SK-N-MC (cell line): ENCODE measurements at regions not wholly inside any gene's neighbourhood (a gene's known extent, or its start where the extent isn't known, plus 50 kb on each side); places are given as distances from the start of the nearest gene placed in this dataset.
A peak's percentile ranks its signal among the peaks of the same experiment; 100 is the strongest.

ENCODE experiments used
- DNase-seq: peaks from one replicate; pipeline ENCODE4 v3.0.0-alpha.2; 2011; ENCODE audit warnings: low read depth, low spot score
- H3K27ac ChIP-seq: fragments of 200-600 bp; sonication (generic); 2 replicates; pipeline ENCODE4 v1.5.1; 2016; ENCODE audit warnings: mixed run types
- H3K36me3 ChIP-seq: fragments of 200-600 bp; sonication (generic); 2 replicates; pipeline ENCODE4 v1.6.1; 2017; ENCODE audit warnings: antibody characterized with exemption, low read length, mixed read lengths; ENCODE audit not compliant: insufficient read depth
- H3K4me3 ChIP-seq: fragments of 200-600 bp; sonication (generic); 2 replicates; pipeline ENCODE4 v1.5.1; 2016
- H3K9ac ChIP-seq: fragments of 200-600 bp; sonication (generic); 2 replicates; pipeline ENCODE4 v1.8.0; 2017; ENCODE audit warnings: mixed run types, mixed read lengths; ENCODE audit not compliant: insufficient read length
- H3K9me3 ChIP-seq: fragments of 200-600 bp; sonication (generic); 2 replicates; pipeline ENCODE4 v1.6.1; 2017; ENCODE audit warnings: low read depth, mild to moderate bottlenecking, antibody characterized with exemption, low read length, moderate library complexity, mixed read lengths
- EZH2 ChIP-seq: fragments of 200-600 bp; sonication (generic); IDR thresholded peaks from one replicate; pipeline ENCODE4 v1.6.1; 2017; ENCODE audit warnings: antibody characterized with exemption
- FOXP2 ChIP-seq: optimal IDR thresholded peaks from 2 replicates; pipeline ENCODE3; 2011; ENCODE audit warnings: mild to moderate bottlenecking, moderate library complexity; ENCODE audit not compliant: insufficient read depth; ENCODE audit errors: extremely low read length, control extremely low read depth
- POLR2AphosphoS5 ChIP-seq: IDR thresholded peaks from 2 replicates; pipeline ENCODE4 v1.6.1; 2012; ENCODE audit warnings: mild to moderate bottlenecking, low read depth, low read length, borderline replicate concordance

GRCh38 chr3:106157411-106157810, 288.6 kb upstream of the CBLB start:
- Histone ChIP-seq H3K27ac (no peak overlapping the region), H3K9ac (no peak overlapping the region), H3K9me3 (no peaks in the 10 kb centered on the region), H3K36me3 (no peaks in the 10 kb centered on the region), H3K4me3 (no peak overlapping the region)
- no peak for DNase-seq
- no peak for TF ChIP-seq FOXP2
- TF ChIP-seq POLR2AphosphoS5 = no peak
- no peak for TF ChIP-seq EZH2

- TF ChIP-seq POLR2AphosphoS5 = no peak
- TF ChIP-seq EZH2 = no peak
- TF ChIP-seq FOXP2 = no peak
- Histone ChIP-seq H3K27ac (no peak overlapping the region), H3K4me3 (no peak overlapping the region), H3K9ac (no peak overlapping the region), H3K9me3 (no peaks in the 10 kb centered on the region), H3K36me3 (no peaks in the 10 kb centered on the region)
- DNase-seq = no peak
Measured at GRCh38 chr3:106160396-106160795, 291.6 kb upstream of the CBLB start.

GRCh38 chr3:106161246-106161645, 292.4 kb upstream of the CBLB start:
- no peak overlapping the region for H3K9ac ChIP-seq
- DNase-seq = no peak
- H3K27ac ChIP-seq = no peak overlapping the region
- H3K9me3 ChIP-seq = no peaks in the 10 kb centered on the region
- no peaks in the 10 kb centered on the region for H3K36me3 ChIP-seq
- no peak overlapping the region for H3K4me3 ChIP-seq
- TF ChIP-seq EZH2 (no peak), POLR2AphosphoS5 (peak; percentile 40; the same call in 1 of the 2 replicates)

GRCh38 chr3:106167728-106168127, 298.9 kb upstream of the CBLB start:
- H3K9ac ChIP-seq = no peak overlapping the region
- DNase-seq = no peak

GRCh38 chr3:106168962-106169750, 300.3 kb upstream of the CBLB start:
- Histone ChIP-seq H3K36me3 (no peaks in the 10 kb centered on the region), H3K9ac (no peak overlapping the region), H3K4me3 (no peak overlapping the region), H3K27ac (no peak overlapping the region; the same call in 1 of the 2 replicates), H3K9me3 (no peaks in the 10 kb centered on the region)
- no peak for TF ChIP-seq FOXP2
- TF ChIP-seq POLR2AphosphoS5 = no peak
- TF ChIP-seq EZH2 = no peak
- DNase-seq = no peak

More at GRCh38 chr3:106167728-106168127, 298.9 kb upstream of the CBLB start:
- TF ChIP-seq FOXP2 (no peak), EZH2 (no peak), POLR2AphosphoS5 (no peak)
- Histone ChIP-seq H3K9me3 (no peaks in the 10 kb centered on the region), H3K36me3 (no peaks in the 10 kb centered on the region), H3K4me3 (no peak overlapping the region), H3K27ac (no peak overlapping the region)

GRCh38 chr3:106170636-106171035, 301.8 kb upstream of the CBLB start:
- Histone ChIP-seq H3K4me3 (no peak overlapping the region), H3K9me3 (no peaks in the 10 kb centered on the region), H3K36me3 (no peaks in the 10 kb centered on the region), H3K27ac (no peak overlapping the region), H3K9ac (no peak overlapping the region)
- TF ChIP-seq EZH2 (no peak), FOXP2 (no peak), POLR2AphosphoS5 (no peak)
- no peak for DNase-seq

GRCh38 chr3:106172101-106172500, 303.3 kb upstream of the CBLB start:
- Histone ChIP-seq H3K9me3 (no peaks in the 10 kb centered on the region), H3K9ac (no peak overlapping the region), H3K36me3 (no peaks in the 10 kb centered on the region), H3K27ac (no peak overlapping the region), H3K4me3 (no peak overlapping the region)
- DNase-seq = no peak
- no peak for TF ChIP-seq FOXP2
- TF ChIP-seq POLR2AphosphoS5 = no peak
- no peak for TF ChIP-seq EZH2

- Histone ChIP-seq H3K9me3 (no peaks in the 10 kb centered on the region), H3K4me3 (no peak overlapping the region), H3K9ac (no peak overlapping the region), H3K36me3 (no peaks in the 10 kb centered on the region), H3K27ac (no peak overlapping the region)
- TF ChIP-seq FOXP2 (no peak), EZH2 (no peak), POLR2AphosphoS5 (no peak)
- DNase-seq = no peak
Measured at GRCh38 chr3:106172780-106173179, 304.0 kb upstream of the CBLB start.

GRCh38 chr3:106175276-106175675, 306.5 kb upstream of the CBLB start:
- no peak overlapping the region for H3K27ac ChIP-seq

More at GRCh38 chr3:106175276-106175675, 306.5 kb upstream of the CBLB start:
- Histone ChIP-seq H3K36me3 (no peaks in the 10 kb centered on the region), H3K4me3 (no peak overlapping the region), H3K9ac (no peak overlapping the region), H3K9me3 (no peaks in the 10 kb centered on the region)
- no peak for DNase-seq
- TF ChIP-seq POLR2AphosphoS5 (no peak), EZH2 (no peak), FOXP2 (no peak)
